SK-N-SH treated with all-trans-retinoic acid at 6 μM for 48 hours (cell line): ENCODE measurements at regions not wholly inside any gene's neighbourhood (a gene's known extent, or its start where the extent isn't known, plus 50 kb on each side); places are given as distances from the start of the nearest gene placed in this dataset.

ENCODE experiments used
- ARNTL ChIP-seq: fragments of 450-650 bp; formaldehyde crosslinking; IDR thresholded peaks from 2 replicates; pipeline ENCODE4 v1.5.0; 2020; ENCODE audit warnings: low read depth, mild to moderate bottlenecking, moderate library complexity, borderline replicate concordance
- CREB5 ChIP-seq: fragments of 250-450 bp; sonication (Bioruptor Pico); IDR thresholded peaks from 2 replicates; pipeline ENCODE4 v1.5.1; 2020; ENCODE audit warnings: low read depth, mild to moderate bottlenecking, moderate library complexity
- CSRNP3 ChIP-seq: fragments of 250-450 bp; sonication (Bioruptor Pico); IDR thresholded peaks from 2 replicates; pipeline ENCODE4 v1.5.1; 2021; ENCODE audit warnings: mild to moderate bottlenecking, moderate library complexity
- ESRRG ChIP-seq: fragments of 250-450 bp; sonication (Bioruptor Pico); IDR thresholded peaks from 2 replicates; pipeline ENCODE4 v1.6.1; 2021; ENCODE audit warnings: mild to moderate bottlenecking
- GLIS3 ChIP-seq: fragments of 250-450 bp; sonication (Bioruptor Pico); IDR thresholded peaks from 2 replicates; pipeline ENCODE4 v1.5.0; 2020; ENCODE audit warnings: mild to moderate bottlenecking, moderate library complexity
- ISL1 ChIP-seq: fragments of 250-450 bp; sonication (Bioruptor Pico); IDR thresholded peaks from 2 replicates; pipeline ENCODE4 v2.1.2; 2022; ENCODE audit warnings: mild to moderate bottlenecking, moderate library complexity
- OSR1 ChIP-seq: fragments of 250-450 bp; sonication (Bioruptor Pico); IDR thresholded peaks from 2 replicates; pipeline ENCODE4 v1.8.0; 2022; ENCODE audit warnings: moderate library complexity, mild to moderate bottlenecking, inconsistent platforms
- PATZ1 ChIP-seq: fragments of 250-450 bp; sonication (Bioruptor Pico); IDR thresholded peaks from 2 replicates; pipeline ENCODE4 v1.8.0; 2020; ENCODE audit warnings: mild to moderate bottlenecking, moderate library complexity, borderline replicate concordance
- POU6F1 ChIP-seq: fragments of 250-450 bp; sonication (Bioruptor Pico); IDR thresholded peaks from 2 replicates; pipeline ENCODE4 v1.8.0; 2021; ENCODE audit warnings: low read depth, mild to moderate bottlenecking, moderate library complexity, borderline replicate concordance
- RARB ChIP-seq: fragments of 250-450 bp; sonication (Bioruptor Pico); IDR thresholded peaks from 2 replicates; pipeline ENCODE4 v1.8.0; 2021; ENCODE audit warnings: mild to moderate bottlenecking, moderate library complexity
- TCF4 ChIP-seq: fragments of 250-450 bp; sonication (Bioruptor Pico); IDR thresholded peaks from 2 replicates; pipeline ENCODE4 v1.8.0; 2021; ENCODE audit warnings: mild to moderate bottlenecking, moderate library complexity, borderline replicate concordance
- ZC3H10 ChIP-seq: fragments of 250-450 bp; sonication (Bioruptor Pico); IDR thresholded peaks from 2 replicates; pipeline ENCODE4 v1.5.1; 2021; ENCODE audit warnings: mild to moderate bottlenecking, moderate library complexity
- ZFP3 ChIP-seq: fragments of 250-450 bp; sonication (Bioruptor Pico); IDR thresholded peaks from 2 replicates; pipeline ENCODE4 v1.5.0; 2020; ENCODE audit warnings: mild to moderate bottlenecking, moderate library complexity
- ZFP30 ChIP-seq: fragments of 450-650 bp; formaldehyde crosslinking; IDR thresholded peaks from 2 replicates; pipeline ENCODE4 v1.5.0; 2022; ENCODE audit warnings: mild to moderate bottlenecking, moderate library complexity

- TF ChIP-seq ZFP30 (CRISPR knock-in tag) (no peak), CREB5 (CRISPR knock-in tag) (no peak), ZFP3 (no peak), PATZ1 (CRISPR knock-in tag) (no peak), ARNTL (CRISPR knock-in tag) (no peak), OSR1 (CRISPR knock-in tag) (no peak), CSRNP3 (CRISPR knock-in tag) (no peak), ISL1 (CRISPR knock-in tag) (no peak), ZC3H10 (CRISPR knock-in tag) (no peak), RARB (no peak), GLIS3 (CRISPR knock-in tag) (no peak), TCF4 (no peak), POU6F1 (CRISPR knock-in tag) (no peak), ESRRG (CRISPR knock-in tag) (no peak)
Observed at GRCh38 chr6:159418997-159419396, 249.8 kb downstream of the FNDC1 start.
